GM21786 (cell line): ENCODE measurements at regions not wholly inside any gene's neighbourhood (a gene's known extent, or its start where the extent isn't known, plus 50 kb on each side); places are given as distances from the start of the nearest gene placed in this dataset.

ENCODE experiments used
- ATAC-seq: cut with Tn5 transposase; IDR thresholded peaks from one replicate; pipeline ENCODE4 v1.9.1; 2021; ENCODE audit not compliant: unreplicated experiment

DNA sequence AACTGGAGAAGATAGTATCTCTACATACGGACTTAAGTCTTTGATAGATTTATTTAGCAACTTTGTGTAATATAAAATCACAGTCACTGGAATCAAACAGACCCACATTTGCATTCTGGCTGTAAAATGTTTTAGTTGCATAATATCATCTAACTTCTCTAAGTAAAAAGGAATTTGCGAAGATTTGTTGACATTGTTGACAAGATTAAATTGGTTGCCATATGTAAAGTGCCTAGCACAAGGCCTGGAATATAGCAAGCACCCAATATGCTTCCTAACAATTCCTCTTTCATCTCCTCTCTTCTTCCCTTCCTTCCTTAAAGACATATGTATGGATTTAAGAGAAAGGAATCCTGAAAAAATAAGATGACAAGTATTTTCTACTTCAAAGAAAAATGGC lies 295.4 kb upstream of the PPFIA2 start:
- no peak for ATAC-seq

DNA sequence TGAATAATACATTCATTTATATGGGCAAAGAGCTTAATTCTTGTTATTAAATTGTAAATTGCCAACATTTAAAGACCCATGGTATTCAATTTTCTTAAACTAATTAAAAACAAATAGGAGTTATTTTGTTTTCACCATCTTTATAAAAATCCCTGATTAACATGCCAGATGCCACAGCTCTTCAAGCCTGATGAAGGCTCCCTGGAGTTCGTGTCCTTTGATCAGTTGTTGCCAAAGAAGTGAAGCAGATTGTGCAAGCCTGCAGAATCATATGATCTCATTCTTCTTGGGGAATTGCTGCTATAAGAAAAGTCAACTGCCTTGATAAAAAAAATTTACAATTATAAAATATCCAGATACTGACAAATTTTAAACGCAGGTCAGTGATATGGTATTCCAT lies 288.3 kb upstream of the PPFIA2 start:
- no peak for ATAC-seq

DNA sequence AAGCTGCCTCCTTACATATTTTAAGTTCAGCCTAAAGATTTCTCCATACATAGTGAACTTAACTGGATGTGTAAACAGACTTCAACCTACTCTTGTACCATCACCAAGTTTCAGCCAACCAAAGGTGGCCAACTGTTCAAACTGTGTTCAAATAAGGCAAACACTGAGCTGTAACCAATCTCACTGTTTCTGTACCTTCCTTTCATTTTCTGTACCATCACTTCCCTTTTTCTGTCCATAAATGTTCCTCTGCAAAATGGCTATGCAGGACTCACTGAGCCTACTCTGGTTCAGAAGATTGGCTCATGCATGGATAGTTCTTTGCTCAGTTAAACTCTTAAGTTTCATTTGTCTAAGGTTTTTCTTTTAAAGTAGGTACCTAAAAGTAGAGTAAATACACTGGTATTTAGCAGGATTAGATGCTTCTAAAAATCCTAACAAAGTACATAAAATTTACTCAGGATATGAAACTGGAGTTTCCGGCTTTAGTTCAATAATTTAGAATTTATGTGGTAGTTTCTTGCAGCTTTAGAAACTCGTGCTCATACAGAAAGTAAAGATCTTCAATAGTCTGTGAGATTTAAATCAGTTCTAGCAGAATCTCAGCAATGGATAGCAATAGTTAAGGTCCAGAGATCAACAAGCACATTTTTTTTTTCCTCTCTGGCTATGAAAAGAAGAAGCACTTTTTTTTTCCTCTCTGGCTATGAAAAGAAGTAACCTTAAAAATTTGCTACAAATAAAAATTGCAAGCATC lies 282.0 kb upstream of the PPFIA2 start:
- peak; percentile 93 for ATAC-seq

DNA sequence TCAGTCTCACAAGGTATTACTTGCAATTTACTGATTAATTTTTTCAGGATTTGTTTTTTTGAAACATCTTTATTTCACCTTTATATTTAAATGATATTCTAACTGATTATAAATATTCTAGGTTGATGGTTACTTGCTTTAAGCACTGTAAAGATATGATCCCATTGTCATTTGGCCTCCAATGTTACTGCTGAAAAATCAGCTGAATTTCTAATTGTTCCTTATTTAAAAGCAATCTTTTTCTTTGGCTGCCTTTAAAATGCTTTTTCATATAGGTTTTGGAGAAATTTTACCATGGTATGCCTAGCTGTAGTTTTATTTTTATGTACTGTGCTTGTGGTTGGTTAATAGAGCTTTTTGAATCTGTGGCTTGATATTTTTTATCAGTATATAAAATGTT lies 275.6 kb upstream of the PPFIA2 start:
- ATAC-seq, result no peak

DNA sequence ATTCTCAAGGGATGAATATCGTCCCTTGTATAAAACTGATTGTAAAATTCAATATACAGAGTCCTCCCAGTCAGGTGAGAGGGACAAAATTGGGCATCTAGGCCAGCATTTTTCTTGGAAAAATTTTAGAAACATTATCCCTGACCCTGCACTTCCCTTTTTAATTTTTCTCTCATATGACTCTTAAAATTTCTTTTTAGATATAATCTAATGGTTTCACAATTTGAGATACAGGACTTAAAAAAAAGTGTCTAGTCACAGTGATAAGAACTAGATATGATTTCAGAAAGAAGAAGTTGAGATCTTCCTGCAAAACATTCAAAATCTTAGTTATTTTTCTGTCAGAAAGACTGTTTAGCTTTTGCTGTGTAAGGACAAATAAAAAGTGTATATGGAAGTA lies 270.8 kb upstream of the PPFIA2 start:
- ATAC-seq, result no peak

DNA sequence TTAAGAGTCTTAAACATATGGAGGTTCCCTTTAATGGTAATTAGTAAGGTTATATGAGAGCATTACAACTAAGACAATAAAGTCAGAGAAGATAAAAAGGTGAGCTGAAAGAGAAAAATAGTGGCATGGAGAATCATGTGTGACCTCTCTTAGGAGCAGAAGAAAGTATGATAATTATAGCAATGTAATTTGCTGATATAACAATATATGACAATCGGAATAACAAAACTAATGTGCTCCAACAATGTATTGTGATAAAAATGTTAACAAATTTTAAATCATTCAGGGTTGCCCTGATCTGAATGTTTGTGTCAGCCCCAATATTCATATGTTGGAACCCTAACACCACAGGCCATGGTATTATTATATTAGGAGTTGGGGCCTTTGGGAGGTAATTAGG lies 269.6 kb upstream of the PPFIA2 start:
- no peak for ATAC-seq

DNA sequence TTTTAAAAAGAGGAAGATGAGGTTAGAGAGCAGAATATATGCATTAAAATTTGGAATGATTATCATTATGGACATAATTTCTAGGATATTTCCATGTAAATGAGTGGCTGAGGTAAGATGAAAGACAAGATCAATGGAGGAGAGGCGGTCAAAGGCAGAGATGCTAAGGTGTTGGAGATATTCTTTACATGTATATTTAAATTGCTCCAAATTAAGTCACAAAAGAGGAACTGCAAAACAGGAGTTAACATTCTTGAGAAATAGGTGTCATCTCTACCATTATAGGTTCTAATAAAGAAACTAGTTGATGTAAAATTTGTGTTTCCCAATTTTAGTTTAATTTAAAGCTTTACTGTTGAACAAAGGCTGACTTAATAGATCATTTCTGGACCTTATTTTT lies 268.5 kb upstream of the PPFIA2 start:
- ATAC-seq, result peak; percentile 51

DNA sequence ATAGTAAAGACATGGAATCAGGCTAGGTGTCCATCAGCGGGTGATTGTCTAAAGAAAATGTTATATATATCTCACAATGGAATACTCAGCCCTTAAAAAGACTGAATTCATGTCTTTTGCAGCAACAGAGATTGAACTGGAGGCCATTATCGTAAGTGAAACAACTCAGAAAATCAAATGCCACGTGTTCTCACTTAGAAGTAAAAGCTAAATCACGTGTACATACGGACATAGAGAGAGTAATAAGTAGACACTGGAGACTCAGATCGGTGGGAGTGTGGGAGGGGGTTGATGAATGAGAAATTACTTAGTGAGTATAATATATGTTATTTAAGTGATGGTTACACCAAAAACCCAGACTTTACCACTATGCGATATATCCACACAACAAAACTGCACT lies 266.3 kb upstream of the PPFIA2 start:
- no peak for ATAC-seq

DNA sequence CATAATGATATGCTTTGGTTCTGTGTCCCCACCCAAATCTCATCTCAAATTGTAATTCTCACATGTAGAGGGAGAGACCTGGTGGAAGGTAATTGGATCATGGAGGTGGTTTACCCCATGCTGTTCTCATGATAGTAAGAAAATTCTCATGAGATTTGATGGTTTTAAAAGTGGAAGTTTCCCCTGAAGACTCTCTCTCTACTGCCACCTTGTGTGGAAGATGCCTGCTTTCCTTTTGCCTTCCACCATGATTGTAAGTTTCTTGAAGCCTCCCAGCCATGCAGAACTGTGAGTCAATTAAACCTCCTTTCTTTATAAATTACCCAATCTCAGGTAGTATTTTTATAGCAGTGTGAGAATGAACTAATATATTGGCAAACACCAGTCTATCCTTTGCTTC lies 260.4 kb upstream of the PPFIA2 start:
- no peak for ATAC-seq

GRCh38 chr12:82015623-82016347 lies 256.6 kb upstream of the PPFIA2 start:
- peak; percentile 97 for ATAC-seq

DNA sequence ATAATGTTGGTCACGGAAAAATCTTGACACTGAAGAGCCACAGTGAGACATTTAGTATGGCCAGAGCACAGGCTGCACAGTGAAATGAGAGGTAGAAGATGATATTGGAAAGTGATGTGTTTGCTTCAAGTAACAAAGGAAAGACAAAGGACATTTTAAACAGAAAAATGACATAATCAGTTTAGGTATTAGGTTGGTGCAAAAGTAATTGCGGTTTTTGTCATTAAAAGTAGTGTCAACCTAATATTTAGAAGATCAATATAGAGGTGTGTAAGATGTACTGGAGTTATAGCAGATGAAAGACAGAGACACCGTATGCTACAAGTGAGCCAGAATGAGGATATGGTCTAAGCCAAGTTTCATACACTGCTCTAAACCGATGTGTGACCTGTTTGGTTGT lies 253.0 kb upstream of the PPFIA2 start:
- ATAC-seq, result no peak

- no peak for ATAC-seq
These were observed 250.4 kb upstream of the PPFIA2 start for GRCh38 chr12:82009524-82009923.

DNA sequence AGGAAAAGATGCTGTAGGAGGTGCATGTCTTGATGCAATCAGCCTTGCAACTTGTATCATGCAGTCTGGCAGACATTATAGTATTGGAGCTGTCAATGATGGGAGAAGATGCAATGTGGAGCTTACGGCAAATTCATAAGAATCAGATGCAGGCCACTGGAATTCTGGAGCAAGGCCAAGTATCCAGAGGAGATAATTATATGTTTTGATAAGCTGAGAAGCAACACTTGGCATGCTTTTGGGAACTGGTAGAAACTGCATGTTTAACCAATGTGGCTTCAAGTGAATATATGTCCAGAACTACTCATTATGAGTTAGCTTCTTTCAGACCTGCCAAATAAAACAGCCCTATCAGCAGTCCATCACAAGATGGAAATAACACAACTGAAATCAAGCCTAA lies 249.1 kb upstream of the PPFIA2 start:
- no peak for ATAC-seq

DNA sequence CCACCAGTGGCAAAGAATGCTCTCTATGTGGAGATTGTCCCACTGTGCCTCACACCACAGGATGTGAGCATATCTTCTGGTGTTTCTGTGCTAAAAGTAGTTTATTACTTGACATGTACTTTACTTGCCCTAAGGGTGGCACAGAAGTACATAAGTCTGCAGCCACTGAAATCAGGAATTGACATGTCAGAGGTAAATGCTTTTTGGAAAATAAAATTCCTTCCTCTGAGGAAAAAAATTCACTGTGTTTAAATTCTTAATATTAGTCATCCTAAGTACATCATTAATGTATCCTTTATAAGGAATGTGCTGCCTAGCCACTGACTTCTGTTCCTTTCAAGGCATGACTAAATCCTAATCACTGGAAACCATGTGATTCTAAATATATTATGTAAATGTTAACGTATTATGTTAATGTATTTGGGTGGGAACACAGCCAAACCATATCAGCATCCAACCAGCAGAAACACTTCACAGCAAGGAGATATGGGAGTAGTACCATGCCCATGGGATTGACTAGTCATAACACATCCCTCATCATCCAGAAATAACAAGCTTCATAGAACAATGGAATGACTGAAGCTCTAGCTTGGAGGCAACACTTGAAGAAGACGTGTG lies 239.7 kb upstream of the PPFIA2 start:
- no peak for ATAC-seq

GRCh38 chr12:81992461-81992860 lies 233.3 kb upstream of the PPFIA2 start:
- ATAC-seq, result peak; percentile 73

GRCh38 chr12:81991868-81992267 lies 232.7 kb upstream of the PPFIA2 start:
- no peak for ATAC-seq

- ATAC-seq, result no peak
These were observed 229.2 kb upstream of the PPFIA2 start for GRCh38 chr12:81988362-81988761.

GRCh38 chr12:81987371-81987770 lies 228.2 kb upstream of the PPFIA2 start:
- no peak for ATAC-seq

DNA sequence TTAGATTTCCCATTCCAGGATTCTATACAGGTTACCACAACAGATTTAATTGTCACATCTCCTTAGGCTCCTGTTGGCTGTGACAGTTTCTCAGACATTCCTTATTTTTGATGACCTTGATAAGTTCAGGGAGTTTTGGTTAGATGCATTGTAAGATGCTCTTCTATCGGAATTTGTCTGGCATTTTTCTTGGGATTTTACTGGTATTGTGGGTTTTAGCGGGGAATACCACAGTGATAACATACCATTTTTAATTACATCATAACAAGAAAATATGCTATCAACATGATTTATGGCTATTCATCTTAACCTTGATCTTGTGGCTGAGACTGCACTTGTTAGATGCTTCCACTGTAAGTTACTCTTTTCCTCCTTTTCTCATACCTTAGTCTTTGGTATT lies 217.5 kb upstream of the PPFIA2 start:
- ATAC-seq, result no peak

DNA sequence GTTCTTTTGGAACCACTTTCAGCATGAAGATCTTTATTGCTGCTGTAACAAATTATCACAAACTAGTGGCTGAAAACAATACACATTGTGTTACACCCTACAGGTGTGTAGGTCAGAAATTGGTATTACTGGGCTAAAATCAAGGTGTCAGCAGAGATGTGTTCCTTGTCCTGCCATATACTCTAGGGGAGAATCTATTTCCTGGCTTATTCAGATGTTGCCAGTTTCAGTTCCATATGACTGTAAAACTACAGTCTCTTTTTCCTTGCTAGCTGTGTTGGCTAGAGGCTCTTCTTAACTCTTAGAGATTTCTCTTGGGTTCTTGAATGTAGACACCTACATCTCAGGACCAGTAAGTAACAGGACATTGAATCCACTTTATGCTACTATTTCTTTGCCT lies 215.6 kb upstream of the PPFIA2 start:
- ATAC-seq, result no peak

DNA sequence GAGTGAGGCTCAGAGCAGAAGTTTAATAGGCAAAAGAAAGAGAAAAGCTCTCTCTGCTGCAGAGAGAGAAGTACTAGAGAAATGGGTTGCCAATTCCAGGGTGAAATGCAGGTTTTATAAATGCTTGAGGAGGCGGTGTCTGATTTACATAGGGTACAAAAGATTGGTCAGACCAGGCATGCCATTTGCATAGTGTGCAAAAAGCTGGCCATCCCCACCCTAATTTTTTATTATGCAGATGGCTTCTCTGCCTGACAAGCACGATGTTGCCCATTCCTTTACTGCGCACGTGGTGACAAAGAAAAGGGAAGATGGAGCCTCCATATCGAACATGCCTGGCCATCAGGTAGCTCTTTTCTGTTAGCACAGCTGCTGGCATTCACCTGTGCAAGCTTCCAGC lies 209.3 kb upstream of the PPFIA2 start:
- no peak for ATAC-seq

DNA sequence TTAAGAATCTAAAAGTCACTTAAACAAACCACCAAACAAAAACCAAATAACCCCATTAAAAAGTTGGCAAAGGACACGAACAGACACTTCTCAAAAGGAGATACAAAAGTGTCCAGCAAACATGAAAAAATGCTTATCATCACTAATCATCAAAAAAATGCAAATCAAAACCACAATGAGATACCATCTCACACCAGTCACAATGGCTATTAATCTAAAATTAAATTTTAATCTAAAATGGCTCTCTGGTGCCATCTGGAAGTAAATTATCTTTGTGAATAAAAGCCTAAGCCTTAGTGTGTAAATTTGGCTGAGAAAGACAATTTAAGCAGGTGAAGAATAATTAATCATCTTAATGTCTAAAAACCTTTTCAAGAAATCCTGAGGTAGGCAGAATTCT lies 204.5 kb upstream of the PPFIA2 start:
- ATAC-seq, result no peak
